H1 (cell line): ENCODE measurements at regions not wholly inside any gene's neighbourhood (a gene's known extent, or its start where the extent isn't known, plus 50 kb on each side); places are given as distances from the start of the nearest gene placed in this dataset.

ENCODE experiments used
- CHD2 ChIP-seq: IDR thresholded peaks from 2 replicates; pipeline ENCODE4 v1.6.1; 2012; ENCODE audit warnings: low read length, improper control_type of control experiment
- GABPA ChIP-seq: IDR thresholded peaks from 2 replicates; pipeline ENCODE4 v1.6.1; 2011; ENCODE audit warnings: mild to moderate bottlenecking, low read length, moderate library complexity, borderline replicate concordance; ENCODE audit not compliant: insufficient read depth
- JUND ChIP-seq: IDR thresholded peaks from 2 replicates; pipeline ENCODE4 v1.6.1; 2011; ENCODE audit warnings: mild to moderate bottlenecking, improper control_type of control experiment, low read length
- KDM1A ChIP-seq: fragments of 200-600, 300-600 bp; sonication (generic); IDR thresholded peaks from 2 replicates; pipeline ENCODE4 v1.7.1; 2016; ENCODE audit warnings: mild to moderate bottlenecking, low read length, borderline replicate concordance
- POU5F1 ChIP-seq: IDR thresholded peaks from 2 replicates; pipeline ENCODE4 v1.6.1; 2011; ENCODE audit warnings: low read depth, mild to moderate bottlenecking, low read length, moderate library complexity
- SIX5 ChIP-seq: IDR thresholded peaks from 2 replicates; pipeline ENCODE4 v1.6.1; 2011; ENCODE audit warnings: mild to moderate bottlenecking, low read depth, low read length

GRCh38 chr2:126518196-126518595 is 137.8 kb upstream of the GYPC start (continued):
- TF ChIP-seq GABPA (no peak), SIX5 (no peak), POU5F1 (no peak), JUND (no peak), CHD2 (no peak), KDM1A (no peak)
